ENCODE measurements at regions not wholly inside any gene's neighbourhood (a gene's known extent, or its start where the extent isn't known, plus 50 kb on each side); places are given as distances from the start of the nearest gene placed in this dataset.

DNA sequence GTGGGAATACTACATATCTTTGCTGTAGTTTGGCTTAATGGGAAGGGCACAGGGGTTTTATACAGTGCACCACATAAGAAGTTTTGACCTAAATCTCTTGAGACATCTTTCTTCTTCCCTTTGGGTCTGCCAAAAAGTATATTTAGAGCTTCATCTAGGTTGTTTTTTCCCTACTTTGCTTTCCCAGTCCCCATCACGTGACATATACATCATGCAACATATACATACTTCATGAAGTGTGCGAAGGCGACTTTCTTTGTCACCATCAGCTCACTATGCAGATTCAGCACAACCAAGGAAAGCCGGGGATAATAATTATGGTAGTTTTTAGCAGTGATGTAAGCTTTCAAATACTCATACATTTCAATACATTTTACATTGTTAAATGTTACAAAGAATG, 177.1 kb upstream of the PPP1R3A start:
- Mint-ChIP-seq H3K27me3 (ENCODE audit: low read depth) (peaks cover 35% of the 10 kb centered on the region), H3K4me3 (no peak overlapping the region), H3K9me3 (peaks cover 8% of the 10 kb centered on the region), H3K36me3 (ENCODE audit: low read depth) (no peaks in the 10 kb centered on the region), H3K4me1 (no peaks in the 10 kb centered on the region), H3K27ac (ENCODE audit: unreplicated experiment) (no peak overlapping the region)
- TF ChIP-seq, protein P1, sequence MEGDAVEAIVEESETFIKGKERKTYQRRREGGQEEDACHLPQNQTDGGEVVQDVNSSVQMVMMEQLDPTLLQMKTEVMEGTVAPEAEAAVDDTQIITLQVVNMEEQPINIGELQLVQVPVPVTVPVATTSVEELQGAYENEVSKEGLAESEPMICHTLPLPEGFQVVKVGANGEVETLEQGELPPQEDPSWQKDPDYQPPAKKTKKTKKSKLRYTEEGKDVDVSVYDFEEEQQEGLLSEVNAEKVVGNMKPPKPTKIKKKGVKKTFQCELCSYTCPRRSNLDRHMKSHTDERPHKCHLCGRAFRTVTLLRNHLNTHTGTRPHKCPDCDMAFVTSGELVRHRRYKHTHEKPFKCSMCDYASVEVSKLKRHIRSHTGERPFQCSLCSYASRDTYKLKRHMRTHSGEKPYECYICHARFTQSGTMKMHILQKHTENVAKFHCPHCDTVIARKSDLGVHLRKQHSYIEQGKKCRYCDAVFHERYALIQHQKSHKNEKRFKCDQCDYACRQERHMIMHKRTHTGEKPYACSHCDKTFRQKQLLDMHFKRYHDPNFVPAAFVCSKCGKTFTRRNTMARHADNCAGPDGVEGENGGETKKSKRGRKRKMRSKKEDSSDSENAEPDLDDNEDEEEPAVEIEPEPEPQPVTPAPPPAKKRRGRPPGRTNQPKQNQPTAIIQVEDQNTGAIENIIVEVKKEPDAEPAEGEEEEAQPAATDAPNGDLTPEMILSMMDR (conservative IDR thresholded peaks at IDR 0.05) = no peak
- DNase-seq (ENCODE audit: low read depth, low spot score) = no peak

DNA sequence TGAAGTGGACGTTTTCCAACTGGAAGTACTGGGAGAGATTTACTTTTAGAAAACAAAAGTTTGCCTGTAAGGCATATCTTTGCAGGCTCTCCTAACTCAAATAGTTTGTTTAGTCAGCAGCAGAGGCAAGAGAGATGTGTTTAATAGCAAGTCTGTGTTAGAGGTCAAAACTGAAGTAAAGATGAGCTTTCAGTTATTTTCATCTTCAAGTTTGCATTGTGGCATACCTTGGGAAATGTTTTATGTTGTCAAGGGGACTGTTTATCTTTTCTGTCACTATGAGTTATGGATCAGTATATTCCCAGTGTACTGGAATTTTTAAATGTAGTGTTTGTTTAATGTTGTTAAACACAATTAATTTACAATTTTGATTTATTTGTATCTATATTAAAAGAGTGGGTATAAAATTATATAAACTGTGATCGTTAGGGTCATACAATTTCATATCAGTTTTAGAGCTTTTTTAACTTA, 169.7 kb upstream of the PPP1R3A start:
- Mint-ChIP-seq H3K4me1 (peaks cover 34% of the 10 kb centered on the region), H3K9me3 (no peaks in the 10 kb centered on the region), H3K4me3 (peak overlapping the region; percentile 77), H3K27ac (ENCODE audit: unreplicated experiment) (no peak overlapping the region), H3K27me3 (ENCODE audit: low read depth) (peaks cover 87% of the 10 kb centered on the region), H3K36me3 (ENCODE audit: low read depth) (no peaks in the 10 kb centered on the region)
- no peak for DNase-seq (ENCODE audit: low read depth, low spot score)
- TF ChIP-seq, protein P1 (conservative IDR thresholded peaks at IDR 0.05) = no peak

DNA sequence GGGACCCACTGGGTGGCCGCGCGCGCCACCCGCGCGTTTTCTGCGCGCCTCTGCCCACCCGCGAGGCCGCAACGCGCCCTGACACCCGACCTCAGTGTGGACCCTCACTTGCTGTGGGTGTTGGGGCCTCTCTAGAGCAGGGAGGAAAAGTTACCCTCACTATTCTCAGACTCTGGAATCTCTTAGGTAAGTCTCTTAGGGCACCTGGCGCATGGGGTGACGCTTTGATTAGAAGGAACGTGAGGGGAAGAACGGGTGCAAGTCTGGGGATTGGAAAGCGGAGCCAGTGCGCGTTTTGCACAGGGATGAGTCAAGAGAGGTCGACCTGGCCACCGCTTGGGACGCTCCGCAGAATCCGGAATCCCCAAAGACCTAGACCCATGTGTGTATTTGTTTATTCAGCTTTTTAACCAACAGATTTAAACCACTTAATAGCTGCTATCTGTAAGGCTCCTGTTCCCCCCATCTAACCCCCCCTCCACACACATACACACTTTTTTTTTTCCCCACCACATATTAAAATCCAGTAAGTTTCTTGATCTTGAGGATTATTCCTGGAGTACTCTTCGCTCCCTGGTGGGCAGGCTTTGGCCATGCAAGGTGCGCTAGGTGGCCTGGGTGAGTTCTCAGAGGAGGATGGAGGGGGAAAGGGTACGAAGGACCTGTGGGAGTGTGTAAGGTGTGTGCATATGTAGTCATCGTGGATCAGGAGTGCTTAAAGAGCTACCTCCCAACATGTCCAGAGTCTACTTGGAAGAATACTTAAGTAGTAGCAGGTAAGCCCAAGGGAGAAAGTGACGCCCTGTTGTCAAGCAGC, 169.1 kb upstream of the PPP1R3A start:
- H3K4me3 Mint-ChIP-seq = peak overlapping the region; percentile 77

DNA sequence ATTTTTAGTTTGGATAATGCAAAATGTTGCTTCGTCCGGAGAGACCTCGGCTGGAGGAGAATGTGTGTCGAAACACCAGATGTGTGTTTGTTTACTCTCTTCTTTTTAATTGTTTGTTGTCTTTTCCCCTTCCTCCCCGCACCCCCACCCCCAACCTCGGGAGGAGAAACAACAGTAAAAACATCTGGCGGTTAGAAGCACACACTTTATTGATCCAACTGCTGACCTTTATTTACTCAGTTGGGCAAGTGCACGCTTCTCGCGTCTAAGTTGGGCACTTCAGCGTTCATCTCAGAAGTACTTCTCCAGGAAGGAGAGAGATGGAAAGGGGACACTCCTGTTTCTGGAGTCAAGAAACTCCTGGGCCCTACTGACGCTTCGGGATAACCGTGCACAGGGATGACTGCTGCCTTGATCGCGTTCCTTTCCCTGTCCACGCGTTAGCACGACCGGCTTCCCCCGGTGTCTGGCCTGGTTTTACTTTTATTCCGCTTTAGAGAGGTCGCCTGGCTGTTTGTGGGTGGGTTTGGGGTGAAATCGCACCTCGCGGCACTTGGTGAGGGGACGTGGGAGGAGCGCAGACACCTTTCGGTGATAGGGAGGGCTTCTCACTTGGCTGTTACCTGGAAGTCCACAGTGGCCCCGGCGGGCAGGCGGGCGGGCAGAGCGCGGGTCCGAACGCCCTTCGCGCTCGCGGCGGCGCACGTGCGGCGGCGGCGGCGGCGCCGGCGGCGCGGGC, 168.3 kb upstream of the PPP1R3A start:
- DNase-seq (ENCODE audit: low read depth, low spot score) = peak; percentile 6
- H3K27ac Mint-ChIP-seq (ENCODE audit: unreplicated experiment) = no peak overlapping the region

More for the DNA sequence above, 169.1 kb upstream of the PPP1R3A start:
- Mint-ChIP-seq H3K4me1 (peaks cover 37% of the 10 kb centered on the region), H3K27me3 (ENCODE audit: low read depth) (peaks cover 89% of the 10 kb centered on the region), H3K9me3 (no peaks in the 10 kb centered on the region), H3K36me3 (ENCODE audit: low read depth) (no peaks in the 10 kb centered on the region), H3K27ac (ENCODE audit: unreplicated experiment) (no peak overlapping the region)
- DNase-seq (ENCODE audit: low read depth, low spot score) = peak; percentile 11
- TF ChIP-seq, protein P1 (conservative IDR thresholded peaks at IDR 0.05) = no peak

DNA sequence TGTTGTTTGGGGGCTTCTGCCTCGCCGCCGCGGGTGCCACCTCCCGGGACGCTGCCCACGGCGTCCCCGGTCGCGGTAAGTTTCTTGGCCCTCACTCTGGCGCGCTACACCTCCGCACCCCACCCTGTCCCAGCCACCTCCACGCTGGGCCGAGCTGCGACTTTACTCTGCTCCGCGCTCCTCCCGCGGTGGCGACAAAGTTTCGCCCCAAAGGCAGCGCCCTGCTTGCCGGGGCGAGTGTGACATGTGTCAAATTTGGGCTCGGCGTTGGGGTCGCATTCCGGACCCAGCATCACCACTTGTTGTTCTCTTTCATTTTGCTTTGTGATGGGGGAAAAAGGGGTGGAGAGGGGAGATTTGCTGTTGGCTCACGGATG, 167.7 kb upstream of the PPP1R3A start:
- H3K4me3 Mint-ChIP-seq = peak overlapping the region; percentile 90
- H3K27me3 Mint-ChIP-seq (ENCODE audit: low read depth) = peaks cover 92% of the 10 kb centered on the region
- no peak overlapping the region for H3K27ac Mint-ChIP-seq (ENCODE audit: unreplicated experiment)
- peak; percentile 23 for DNase-seq (ENCODE audit: low read depth, low spot score)
- peaks cover 46% of the 10 kb centered on the region for H3K4me1 Mint-ChIP-seq
- TF ChIP-seq, protein P1 (conservative IDR thresholded peaks at IDR 0.05) = no peak
- H3K36me3 Mint-ChIP-seq (ENCODE audit: low read depth) = no peaks in the 10 kb centered on the region
- no peaks in the 10 kb centered on the region for H3K9me3 Mint-ChIP-seq

More for the DNA sequence above, 168.3 kb upstream of the PPP1R3A start:
- peaks cover 43% of the 10 kb centered on the region for H3K4me1 Mint-ChIP-seq
- H3K27me3 Mint-ChIP-seq (ENCODE audit: low read depth) = peaks cover 91% of the 10 kb centered on the region
- TF ChIP-seq, protein P1 (conservative IDR thresholded peaks at IDR 0.05) = no peak
- no peaks in the 10 kb centered on the region for H3K9me3 Mint-ChIP-seq
- H3K36me3 Mint-ChIP-seq (ENCODE audit: low read depth) = no peaks in the 10 kb centered on the region
- H3K4me3 Mint-ChIP-seq = peak overlapping the region; percentile 90
